ENCODE measurements at regions not wholly inside any gene's neighbourhood (a gene's known extent, or its start where the extent isn't known, plus 50 kb on each side); places are given as distances from the start of the nearest gene placed in this dataset.

- TF ChIP-seq CTCF (IDR thresholded peaks at IDR 0.05), result no peak
- TF ChIP-seq POLR2A (IDR thresholded peaks at IDR 0.05), result no peak
Observed at GRCh38 chr17:83152745-83153611, 73.6 kb downstream of the METRNL start.
